Lung (tissue), 11 donors: ENCODE measurements at regions not wholly inside any gene's neighbourhood (a gene's known extent, or its start where the extent isn't known, plus 50 kb on each side); places are given as distances from the start of the nearest gene placed in this dataset.

ENCODE experiments used
- ATAC-seq: fragments of 200-7000 bp; cut with Tn5 transposase; one replicate; pipeline ENCODE4 v1.9.1; 2020; ENCODE audit warnings: moderate number of reproducible peaks; ENCODE audit not compliant: insufficient read depth, low FRiP score
- DNase-seq, 3 donors: peaks; one replicate each; pipeline ENCODE4 v3.0.0-alpha.2; 2013 to 2017
- H3K27ac ChIP-seq, 2 donors: one replicate each; pipeline ENCODE4 v1.5.1; 2013; ENCODE audit warnings: mild to moderate bottlenecking in 2 of 2, moderate library complexity in 2 of 2, control low read depth in 1 of 2, inconsistent platforms in 1 of 2, low read depth in 1 of 2, low read length in 1 of 2
- H3K27me3 ChIP-seq, 3 donors: one replicate each; pipeline ENCODE4 v1.5.1; 2013; ENCODE audit warnings: low read length in 2 of 3; ENCODE audit not compliant: control insufficient read depth in 3 of 3, insufficient read depth in 3 of 3
- H3K36me3 ChIP-seq, 4 donors: one replicate each; pipeline ENCODE4 v1.5.1; 2013; ENCODE audit warnings: low read length in 4 of 4, mild to moderate bottlenecking in 1 of 4, moderate library complexity in 1 of 4; ENCODE audit not compliant: control insufficient read depth in 4 of 4, insufficient read depth in 4 of 4
- H3K4me1 ChIP-seq, 5 donors: one replicate each; pipeline ENCODE4 v1.5.1; 2013; ENCODE audit warnings: low read length in 5 of 5, mild to moderate bottlenecking in 2 of 5, moderate library complexity in 1 of 5; ENCODE audit not compliant: control insufficient read depth in 5 of 5, insufficient read depth in 5 of 5
- H3K4me3 ChIP-seq: one replicate; pipeline ENCODE4 v1.5.1; 2013; ENCODE audit warnings: mild to moderate bottlenecking, control low read depth, moderate library complexity
- H3K9ac ChIP-seq, 2 donors: one replicate each; pipeline ENCODE4 v1.5.1; 2013; ENCODE audit warnings: low read length in 2 of 2, control low read depth in 1 of 2; ENCODE audit not compliant: insufficient read depth in 1 of 2
- H3K9me3 ChIP-seq, 4 donors: one replicate each; pipeline ENCODE4 v1.5.1; 2013; ENCODE audit warnings: low read length in 3 of 4, mild to moderate bottlenecking in 1 of 4, moderate library complexity in 1 of 4; ENCODE audit not compliant: control insufficient read depth in 4 of 4, insufficient read depth in 3 of 4
- CTCF ChIP-seq: IDR thresholded peaks from 2 replicates; pipeline ENCODE4 v1.5.1; 2012; ENCODE audit warnings: mild to moderate bottlenecking; ENCODE audit errors: control extremely low read depth, extremely low read depth
- WGBS, 2 donors: extraction: QIAGEN DNeasy Blood & Tissue Kit; methylation state at CpG; one replicate each; pipeline ENCODE4 v1.1.7; 2013; 5-methylcytosine and 5-hydroxymethylcytosine counted together
- donor health status: control.
- donor health status: control.
- donor health status: Bipolar disorder and iron deficiency.
- donor health status: healthy.
- donor health status: DM: yes; HTN: yes; CAD: no.

- H3K27ac ChIP-seq, result no peak overlapping the region
- TF ChIP-seq CTCF, result no peak
- H3K27me3 ChIP-seq, result no peaks in the 10 kb centered on the region
- H3K4me3 ChIP-seq, result no peak overlapping the region
- ATAC-seq (no peak), DNase-seq (peak in 1 of 3 donors; percentile 19)
- H3K9ac ChIP-seq, result no peak overlapping the region
- no peaks in the 10 kb centered on the region for H3K4me1 ChIP-seq
- H3K9me3 ChIP-seq, result no peaks in the 10 kb centered on the region
- no peaks in the 10 kb centered on the region for H3K36me3 ChIP-seq
- WGBS, 2 donors, result 66 to 75% methylated on average over 2 of the region's 2 CpGs
Observed at GRCh38 chr3:1792466-1792865, 306.2 kb upstream of the CNTN4 start.

- no peak overlapping the region for H3K9ac ChIP-seq
- no peaks in the 10 kb centered on the region for H3K9me3 ChIP-seq
- no peaks in the 10 kb centered on the region for H3K4me1 ChIP-seq
- DNase-seq (no peak), ATAC-seq (no peak)
- H3K27ac ChIP-seq, result no peak overlapping the region
- WGBS, 2 donors, result 89 to 94% methylated on average over 10 of the region's 10 CpGs
- H3K36me3 ChIP-seq, result no peaks in the 10 kb centered on the region
- H3K4me3 ChIP-seq, result no peak overlapping the region
- TF ChIP-seq CTCF, result no peak
- no peaks in the 10 kb centered on the region for H3K27me3 ChIP-seq
Observed at GRCh38 chr3:1798711-1799405, 299.8 kb upstream of the CNTN4 start.

- DNase-seq, result no peak
- Histone ChIP-seq H3K9me3 (peaks cover 0 to 4% (median 0%) of the 10 kb centered on the region in 4 donors), H3K27me3 (no peaks in the 10 kb centered on the region), H3K4me1 (no peaks in the 10 kb centered on the region), H3K27ac (no peak overlapping the region), H3K4me3 (no peak overlapping the region), H3K36me3 (no peaks in the 10 kb centered on the region), H3K9ac (no peak overlapping the region)
- no peak for ATAC-seq
- TF ChIP-seq CTCF, result no peak
- 90 to 94% methylated on average over 3 of the region's 3 CpGs for WGBS, 2 donors
Observed at GRCh38 chr3:1805331-1805730, 293.3 kb upstream of the CNTN4 start.

- Histone ChIP-seq H3K9ac (no peak overlapping the region), H3K4me3 (no peak overlapping the region), H3K9me3 (peaks cover 0 to 4% (median 0%) of the 10 kb centered on the region in 4 donors), H3K4me1 (no peaks in the 10 kb centered on the region), H3K36me3 (no peaks in the 10 kb centered on the region), H3K27ac (no peak overlapping the region), H3K27me3 (no peaks in the 10 kb centered on the region)
- DNase-seq (no peak), ATAC-seq (no peak)
- TF ChIP-seq CTCF, result no peak
- 87% methylated on average over 1 of the region's 1 CpG for WGBS, 2 donors
Observed at GRCh38 chr3:1808590-1808989, 290.1 kb upstream of the CNTN4 start.
